ENCODE measurements at regions not wholly inside any gene's neighbourhood (a gene's known extent, or its start where the extent isn't known, plus 50 kb on each side); places are given as distances from the start of the nearest gene placed in this dataset.

DNA sequence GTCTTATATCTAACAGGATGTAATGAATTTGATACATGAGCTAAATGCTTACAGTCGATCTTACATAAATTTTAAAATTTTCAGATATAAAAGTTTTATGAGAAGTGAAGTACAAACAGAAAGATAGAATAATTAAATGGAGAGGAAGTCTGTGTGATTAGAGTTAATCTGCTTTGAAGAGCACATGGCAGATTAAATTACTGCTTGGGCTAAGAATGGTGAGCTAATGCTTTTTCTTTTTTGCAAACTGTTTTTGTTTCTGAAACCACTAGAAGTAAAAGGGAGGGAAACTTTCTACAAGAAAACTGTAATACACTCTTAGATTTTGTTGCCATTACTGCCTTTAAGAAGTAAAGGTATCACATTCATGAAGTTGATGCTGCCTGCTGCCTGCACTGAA, 96.3 kb upstream of the SPRY2 start:
- no peak for DNase-seq (ENCODE audit: low read depth, low spot score)

DNA sequence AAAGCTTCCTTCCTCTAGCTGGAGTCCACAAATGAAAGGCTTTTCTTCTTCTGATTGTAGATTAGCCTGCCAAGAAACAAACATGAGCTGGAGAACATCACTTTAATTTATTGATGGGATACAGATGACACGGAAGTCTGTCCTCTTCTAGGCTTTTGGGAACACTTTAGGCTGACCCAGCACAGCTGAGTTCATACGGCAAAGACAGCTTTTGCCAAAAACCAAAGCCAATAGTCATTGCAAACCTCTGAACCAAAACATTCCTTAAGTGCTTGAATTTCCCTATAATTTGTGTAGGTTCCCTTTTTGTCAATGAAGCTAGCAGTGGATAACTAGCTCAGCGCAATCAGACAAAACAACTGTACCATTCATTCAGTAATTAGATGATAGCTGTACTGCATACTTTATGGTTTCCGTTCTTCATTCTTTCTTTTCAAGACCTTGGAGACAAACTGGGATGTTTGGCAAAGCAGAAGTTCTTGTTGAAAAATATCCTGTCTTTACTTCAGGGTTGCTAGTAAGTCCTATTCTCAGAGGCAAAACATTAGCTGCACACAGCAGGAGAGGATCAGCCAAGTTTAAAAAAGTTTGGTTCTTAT, 95.7 kb upstream of the SPRY2 start:
- no peak for DNase-seq (ENCODE audit: low read depth, low spot score)

DNA sequence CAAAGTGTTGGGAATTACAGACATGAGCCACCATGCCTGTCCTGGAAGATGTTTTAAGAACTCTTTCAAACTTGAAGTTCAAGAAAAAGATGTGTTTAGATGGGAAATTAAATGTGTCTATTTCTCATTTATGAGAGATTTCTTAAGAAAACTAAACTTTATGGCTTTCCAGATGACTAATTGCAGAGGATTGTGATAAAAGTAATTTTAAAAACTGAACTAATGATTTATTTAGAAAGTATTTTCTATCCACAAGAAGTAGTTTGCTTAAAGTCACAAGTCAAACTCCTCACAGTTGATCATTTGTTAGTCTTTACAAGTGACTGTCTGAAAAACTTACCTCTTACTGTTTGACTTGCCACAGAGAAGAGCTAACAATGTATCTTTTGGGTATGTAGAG, 89.6 kb upstream of the SPRY2 start:
- DNase-seq (ENCODE audit: low read depth, low spot score), result no peak

DNA sequence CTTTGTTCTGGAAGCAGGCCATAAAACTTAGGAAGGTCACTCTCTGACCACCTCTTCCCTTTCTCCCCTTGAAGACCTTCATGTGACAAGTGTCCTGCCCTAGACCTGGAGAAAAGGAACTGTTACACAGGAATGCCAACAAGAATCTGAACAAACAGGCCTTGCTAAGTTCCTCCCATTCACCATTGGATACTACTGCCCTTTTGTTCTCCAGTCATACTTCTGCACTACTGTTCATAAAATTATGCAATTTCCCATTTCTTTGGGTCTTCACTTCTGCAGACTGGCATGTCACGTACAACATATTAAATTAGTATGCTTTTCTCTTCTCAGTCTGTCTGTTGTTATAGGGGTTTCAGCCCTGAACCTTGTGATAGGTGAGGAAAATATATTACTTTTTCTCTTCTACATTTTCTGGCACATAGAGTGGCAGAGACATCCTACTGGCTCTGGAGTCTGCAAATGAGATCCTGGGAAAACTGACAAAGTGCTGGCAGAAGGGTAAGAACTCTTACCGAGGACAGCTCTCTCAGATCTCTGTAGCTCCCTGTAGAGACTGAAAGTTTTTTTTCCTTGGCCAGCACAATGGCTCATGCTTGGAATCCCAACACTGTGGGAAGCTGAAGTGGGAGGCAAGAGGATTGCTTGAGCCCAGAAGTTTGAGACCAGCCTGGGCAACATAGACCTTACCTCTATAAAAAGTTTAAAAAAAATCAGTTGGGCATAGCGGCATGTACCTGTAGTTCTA, 87.6 kb upstream of the SPRY2 start:
- no peak for DNase-seq (ENCODE audit: low read depth, low spot score)

DNA sequence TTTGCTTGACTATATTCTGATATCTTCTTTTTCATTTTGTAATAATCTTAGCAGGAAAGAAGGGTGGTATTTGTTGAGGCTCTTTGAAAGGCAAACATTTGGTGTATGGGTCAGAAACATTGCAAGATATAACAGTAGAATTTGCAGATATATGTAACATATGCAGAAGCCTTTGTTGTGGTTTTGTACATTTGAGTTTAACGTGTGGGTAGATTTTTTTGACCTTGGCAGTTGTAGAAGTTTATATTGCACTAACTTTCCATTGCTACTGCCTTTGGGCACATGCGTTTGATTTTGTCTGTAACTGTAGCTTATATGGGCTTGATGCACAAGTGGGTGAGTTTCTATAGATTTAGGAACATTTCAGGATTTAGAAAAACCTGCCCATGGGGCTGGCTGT, 78.5 kb upstream of the SPRY2 start:
- no peak for DNase-seq (ENCODE audit: low read depth, low spot score)

DNA sequence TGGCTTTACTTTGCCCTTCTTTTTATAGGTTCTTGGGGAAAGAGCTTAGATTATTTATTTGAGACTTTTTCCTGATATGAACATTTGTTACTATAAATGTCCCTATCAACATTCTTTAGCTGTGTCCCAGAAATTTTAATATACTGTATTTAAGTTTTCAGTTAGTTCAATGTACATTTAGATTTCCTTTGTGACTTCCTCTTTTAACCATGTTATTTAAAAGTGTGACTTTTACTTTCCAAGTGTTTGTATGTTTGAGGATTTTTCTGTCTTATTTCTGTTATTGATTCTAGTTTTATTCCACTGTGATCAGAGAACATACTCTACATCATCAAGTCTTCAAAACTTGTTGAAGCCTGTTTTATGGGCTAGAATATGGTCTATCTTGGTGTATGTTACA, 72.7 kb upstream of the SPRY2 start:
- no peak for DNase-seq (ENCODE audit: low read depth, low spot score)

DNA sequence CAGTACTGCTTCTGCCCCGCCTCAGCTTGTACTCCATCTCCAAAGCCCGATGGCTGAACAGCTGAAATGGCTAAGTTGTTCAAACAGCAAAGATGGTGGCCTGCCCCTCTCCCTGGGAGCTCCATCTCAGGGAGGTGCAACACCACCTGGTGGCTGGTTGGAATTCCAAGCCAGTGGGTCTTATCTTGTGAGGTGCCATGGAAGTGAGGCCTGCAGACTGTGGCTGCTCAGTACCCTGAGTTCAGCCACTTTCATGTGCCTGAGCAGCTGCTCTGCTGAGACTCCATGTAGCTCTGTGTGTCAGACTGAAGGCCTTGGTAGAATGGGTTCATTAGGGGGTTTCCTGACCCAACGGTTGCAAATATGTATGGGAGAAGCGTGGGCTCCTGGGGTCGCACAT, 67.3 kb upstream of the SPRY2 start:
- no peak for DNase-seq (ENCODE audit: low read depth, low spot score)

DNA sequence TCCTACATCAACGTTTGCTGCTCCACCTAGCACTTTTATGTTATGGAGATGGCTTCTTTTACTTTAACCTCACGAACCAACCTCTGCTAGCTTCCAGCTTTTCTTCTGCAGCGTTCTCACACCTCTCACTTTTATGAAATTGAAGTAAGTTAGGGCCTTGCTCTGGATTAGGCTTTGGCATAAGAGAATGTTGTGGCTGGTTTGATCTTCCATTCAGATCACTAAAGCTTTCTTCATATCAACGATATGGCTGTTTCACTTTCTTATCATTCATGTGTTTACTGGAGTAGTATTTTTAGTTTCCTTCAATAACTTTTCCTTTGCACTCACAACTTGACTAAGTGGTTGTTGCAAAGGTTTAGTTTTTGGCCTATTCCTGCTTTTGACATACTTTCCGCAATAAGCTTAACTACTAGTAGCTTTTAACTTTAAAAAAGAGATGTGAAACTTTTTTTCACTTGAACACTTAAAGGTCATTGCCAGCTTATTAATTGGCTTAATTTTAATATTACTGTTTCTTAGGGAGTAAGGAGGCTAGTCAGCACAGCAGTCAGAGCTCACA, 60.0 kb upstream of the SPRY2 start:
- no peak for DNase-seq (ENCODE audit: low read depth, low spot score)

DNA sequence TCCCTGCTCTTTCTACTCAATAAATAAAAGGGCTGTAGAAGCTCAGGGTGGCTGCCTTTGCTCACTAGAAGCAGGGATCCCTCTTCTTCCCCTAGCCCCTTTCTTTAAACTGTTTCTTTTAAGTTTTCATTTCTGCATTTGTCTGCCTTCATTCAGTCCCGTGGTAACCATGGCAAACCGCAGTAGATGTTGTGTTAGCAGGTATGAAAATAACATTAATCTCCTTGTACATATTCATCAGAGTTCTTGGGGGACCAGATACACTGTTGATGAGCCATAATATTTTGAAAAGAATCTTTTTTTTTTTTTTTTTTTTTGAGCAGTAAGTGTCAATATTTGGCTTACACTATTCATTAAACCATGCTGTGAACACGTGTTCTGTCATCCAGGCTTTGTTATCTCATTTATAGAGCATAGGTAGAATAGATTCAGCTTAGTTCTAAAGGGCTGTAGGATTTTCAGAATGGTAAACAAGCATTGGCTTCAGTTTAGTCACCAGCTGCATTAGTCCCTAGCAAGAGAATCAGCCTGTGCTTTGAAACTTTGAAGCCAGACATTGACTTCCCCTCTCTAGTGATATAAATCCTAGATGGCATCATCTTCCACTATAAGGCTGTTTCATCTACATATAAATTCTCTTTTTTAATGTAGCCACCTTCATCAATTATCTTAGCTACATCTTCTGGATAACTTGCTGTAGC, 59.4 kb upstream of the SPRY2 start:
- no peak for DNase-seq (ENCODE audit: low read depth, low spot score)

DNA sequence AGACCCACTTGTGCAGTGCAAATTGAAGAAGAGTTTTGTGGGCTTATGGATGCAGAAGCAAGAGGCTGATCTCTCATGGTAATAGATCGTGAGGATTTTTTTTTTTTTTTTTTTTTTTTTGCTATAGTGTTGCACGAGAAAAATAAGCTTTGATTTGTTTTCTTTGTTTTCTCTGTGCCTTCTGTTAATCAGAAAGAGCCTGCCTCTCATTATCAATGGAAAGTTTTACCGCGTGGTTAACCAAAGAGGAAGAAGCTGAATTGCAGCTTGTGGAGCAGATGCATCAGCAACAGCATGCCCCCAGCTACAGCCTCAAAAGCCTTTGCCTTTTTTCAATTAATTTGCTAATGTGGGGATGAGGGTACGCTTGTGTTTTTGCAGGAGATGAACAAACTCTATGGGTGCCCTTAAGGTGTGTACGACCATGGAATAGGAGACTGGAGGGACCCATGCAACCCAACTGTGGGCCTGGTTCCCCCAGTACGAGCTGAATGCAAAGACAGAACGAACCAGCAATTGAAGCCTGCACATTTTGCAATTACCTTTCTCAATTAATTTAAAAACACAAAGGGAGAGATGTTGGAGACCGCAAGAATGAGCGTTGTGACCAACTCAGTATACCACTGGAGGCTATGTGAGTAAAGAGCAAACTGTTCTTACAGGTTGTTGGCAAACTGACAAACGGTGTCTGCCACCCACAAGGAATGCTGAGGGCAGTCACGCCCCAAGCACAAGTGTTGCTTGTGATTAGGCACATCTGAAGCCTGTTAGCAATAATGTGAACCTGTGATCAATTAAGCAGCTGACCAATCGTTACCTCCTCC, 58.6 kb upstream of the SPRY2 start:
- DNase-seq (ENCODE audit: low read depth, low spot score), result no peak
